ENCODE measurements at regions not wholly inside any gene's neighbourhood (a gene's known extent, or its start where the extent isn't known, plus 50 kb on each side); places are given as distances from the start of the nearest gene placed in this dataset.

DNA sequence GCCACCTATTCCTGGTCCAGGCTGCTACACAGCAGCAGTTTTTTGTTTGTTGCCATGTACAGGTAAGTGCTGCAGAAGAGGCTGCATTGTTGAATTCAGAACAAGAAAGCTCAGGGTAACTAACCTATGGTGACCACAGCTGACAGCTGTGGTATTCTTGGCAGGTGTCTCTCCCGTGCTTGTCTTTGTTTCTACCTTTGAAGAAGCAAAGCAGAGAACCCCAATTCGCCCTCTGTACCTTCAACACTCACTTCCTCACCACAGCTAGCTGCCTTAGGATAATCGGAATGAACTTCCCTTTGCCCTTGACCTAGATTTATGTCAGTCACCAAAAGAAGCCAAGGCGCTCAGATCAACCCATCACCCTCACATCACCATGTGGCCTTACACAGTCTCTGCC lies 1703.3 kb upstream of the SLC10A2 start:
- no peak for TF ChIP-seq POLR2AphosphoS5 (IDR thresholded peaks at IDR 0.05; ENCODE audit: low read depth, low read length)
- TF ChIP-seq POLR2A (IDR thresholded peaks at IDR 0.05; ENCODE audit: low read depth, low read length): no peak
- no peak for TF ChIP-seq TAF1 (IDR thresholded peaks at IDR 0.05; ENCODE audit: borderline replicate concordance, low read depth, low read length)

All from GM12892 (cell line).